Nephron (organoid): ENCODE measurements at regions not wholly inside any gene's neighbourhood (a gene's known extent, or its start where the extent isn't known, plus 50 kb on each side); places are given as distances from the start of the nearest gene placed in this dataset.
A peak's percentile ranks its signal among the peaks of the same experiment; 100 is the strongest.

ENCODE experiments used
- H3K27ac Mint-ChIP-seq, 3 experiments: 2 replicates each; pipeline ENCODE4 v1.8.0; 2020; ENCODE audit warnings: mixed read lengths in 3 of 3, mild to moderate bottlenecking in 2 of 3, moderate library complexity in 1 of 3
- H3K27me3 Mint-ChIP-seq: 2 replicates; pipeline ENCODE4 v1.8.0; 2021; ENCODE audit warnings: low read depth, mild to moderate bottlenecking, moderate library complexity, mixed read lengths
- H3K36me3 Mint-ChIP-seq: 2 replicates; pipeline ENCODE4 v1.8.0; 2020; ENCODE audit warnings: low read depth, mixed read lengths
- H3K4me1 Mint-ChIP-seq: 2 replicates; pipeline ENCODE4 v1.8.0; 2020; ENCODE audit warnings: mixed read lengths
- H3K4me3 Mint-ChIP-seq, 3 experiments: 2 replicates each; pipeline ENCODE4 v1.8.0; 2020; ENCODE audit warnings: mild to moderate bottlenecking in 3 of 3, mixed read lengths in 3 of 3, moderate library complexity in 2 of 3
- H3K9me3 Mint-ChIP-seq: 2 replicates; pipeline ENCODE4 v1.8.0; 2020; ENCODE audit warnings: mixed read lengths
- TF ChIP-seq, protein P1 (sequence below), 3 experiments: fragments of 200-600 bp; sonication (generic); IDR thresholded peaks; one replicate each; pipeline ENCODE4 v1.5.0; 2021; ENCODE audit warnings: antibody characterized with exemption in 3 of 3; ENCODE audit not compliant: unreplicated experiment in 3 of 3

DNA sequence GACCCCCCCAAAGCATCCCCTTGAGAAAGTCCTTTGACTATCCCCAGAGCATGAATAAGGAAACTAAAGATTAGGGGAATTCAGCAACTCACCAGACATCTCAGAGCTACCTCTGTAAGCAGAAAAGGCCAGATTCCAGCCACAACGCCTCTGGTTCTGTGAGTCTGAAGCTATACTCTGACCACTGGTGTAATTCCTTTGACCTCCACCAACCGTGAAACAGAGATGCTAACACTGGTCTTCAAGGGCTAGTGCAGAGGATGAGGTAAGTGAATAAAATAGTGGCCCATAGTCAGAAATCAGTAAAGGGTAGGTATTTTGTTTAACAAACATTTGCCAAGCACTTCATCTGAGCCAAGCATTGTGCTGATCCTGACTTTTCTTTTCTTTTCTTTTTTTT lies 353.4 kb downstream of the NPIPA8 start:
- H3K36me3 Mint-ChIP-seq: peaks cover 3% of the 10 kb centered on the region

DNA sequence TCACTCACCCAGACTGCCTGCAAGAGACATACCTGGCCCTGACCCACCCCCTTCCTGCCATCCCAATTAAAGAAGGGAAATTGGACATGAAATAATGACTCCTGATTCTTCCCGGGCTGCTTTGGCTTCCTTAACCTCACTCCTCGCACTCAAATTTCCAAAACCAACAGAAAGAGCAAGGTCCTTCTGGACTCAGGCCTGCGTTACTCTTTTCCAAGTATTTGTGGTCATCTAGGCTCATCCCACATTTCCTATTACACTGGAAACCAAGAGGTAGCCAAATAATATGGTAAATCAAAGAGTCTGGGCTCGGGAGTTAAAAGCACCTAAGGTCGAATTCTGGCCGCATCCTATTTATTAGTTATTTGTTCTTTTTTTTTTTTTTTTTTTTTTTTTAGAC lies 359.3 kb downstream of the NPIPA8 start:
- Mint-ChIP-seq H3K4me1 (peaks cover 2% of the 10 kb centered on the region), H3K36me3 (peaks cover 3% of the 10 kb centered on the region), H3K9me3 (peaks cover 11% of the 10 kb centered on the region), H3K4me3 (no peak overlapping the region), H3K27me3 (peaks cover 19% of the 10 kb centered on the region), H3K27ac (no peak overlapping the region)
- TF ChIP-seq, protein P1, sequence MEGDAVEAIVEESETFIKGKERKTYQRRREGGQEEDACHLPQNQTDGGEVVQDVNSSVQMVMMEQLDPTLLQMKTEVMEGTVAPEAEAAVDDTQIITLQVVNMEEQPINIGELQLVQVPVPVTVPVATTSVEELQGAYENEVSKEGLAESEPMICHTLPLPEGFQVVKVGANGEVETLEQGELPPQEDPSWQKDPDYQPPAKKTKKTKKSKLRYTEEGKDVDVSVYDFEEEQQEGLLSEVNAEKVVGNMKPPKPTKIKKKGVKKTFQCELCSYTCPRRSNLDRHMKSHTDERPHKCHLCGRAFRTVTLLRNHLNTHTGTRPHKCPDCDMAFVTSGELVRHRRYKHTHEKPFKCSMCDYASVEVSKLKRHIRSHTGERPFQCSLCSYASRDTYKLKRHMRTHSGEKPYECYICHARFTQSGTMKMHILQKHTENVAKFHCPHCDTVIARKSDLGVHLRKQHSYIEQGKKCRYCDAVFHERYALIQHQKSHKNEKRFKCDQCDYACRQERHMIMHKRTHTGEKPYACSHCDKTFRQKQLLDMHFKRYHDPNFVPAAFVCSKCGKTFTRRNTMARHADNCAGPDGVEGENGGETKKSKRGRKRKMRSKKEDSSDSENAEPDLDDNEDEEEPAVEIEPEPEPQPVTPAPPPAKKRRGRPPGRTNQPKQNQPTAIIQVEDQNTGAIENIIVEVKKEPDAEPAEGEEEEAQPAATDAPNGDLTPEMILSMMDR (IDR thresholded peaks at IDR 0.05; ENCODE audit: unreplicated experiment in 3 of 3): no peak

More for the DNA sequence above, 353.4 kb downstream of the NPIPA8 start:
- H3K27me3 Mint-ChIP-seq: peaks cover 9% of the 10 kb centered on the region
- H3K4me1 Mint-ChIP-seq: no peaks in the 10 kb centered on the region
- peaks cover 13% of the 10 kb centered on the region for H3K9me3 Mint-ChIP-seq
- H3K27ac Mint-ChIP-seq: no peak overlapping the region
- TF ChIP-seq, protein P1 (IDR thresholded peaks at IDR 0.05; ENCODE audit: unreplicated experiment in 3 of 3): no peak
- H3K4me3 Mint-ChIP-seq: no peak overlapping the region

DNA sequence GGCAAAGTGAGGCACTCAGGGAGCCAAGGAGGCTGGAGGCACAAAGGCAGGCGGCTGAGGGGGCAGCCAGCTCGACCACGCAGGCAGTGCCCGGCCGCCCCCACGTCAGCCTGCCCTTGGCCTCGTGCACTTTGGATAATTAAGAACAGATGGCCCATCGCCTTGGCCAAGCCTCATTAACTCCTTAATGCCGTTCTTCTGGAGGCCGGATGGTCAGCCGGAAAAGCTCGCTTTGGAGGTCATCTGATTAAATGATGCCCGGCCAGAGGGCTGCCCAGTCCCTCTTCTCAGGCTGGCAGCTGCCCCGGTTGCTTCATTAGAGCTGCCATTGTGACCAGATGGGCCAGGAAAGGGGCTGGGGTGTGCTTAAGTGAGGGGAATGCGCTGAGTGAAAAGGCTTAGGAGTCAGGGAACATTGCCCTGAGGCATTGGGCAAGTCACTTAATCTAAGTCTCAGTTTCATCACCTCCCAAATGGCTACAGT lies 364.0 kb downstream of the NPIPA8 start:
- TF ChIP-seq, protein P1 (IDR thresholded peaks at IDR 0.05; ENCODE audit: unreplicated experiment in 3 of 3): no peak
- Mint-ChIP-seq H3K4me3 (no peak overlapping the region), H3K9me3 (peaks cover 3% of the 10 kb centered on the region), H3K27ac (peak overlapping the region in 1 of 3 experiments; percentile 11), H3K36me3 (no peaks in the 10 kb centered on the region), H3K27me3 (peaks cover 20% of the 10 kb centered on the region), H3K4me1 (peaks cover 42% of the 10 kb centered on the region)

DNA sequence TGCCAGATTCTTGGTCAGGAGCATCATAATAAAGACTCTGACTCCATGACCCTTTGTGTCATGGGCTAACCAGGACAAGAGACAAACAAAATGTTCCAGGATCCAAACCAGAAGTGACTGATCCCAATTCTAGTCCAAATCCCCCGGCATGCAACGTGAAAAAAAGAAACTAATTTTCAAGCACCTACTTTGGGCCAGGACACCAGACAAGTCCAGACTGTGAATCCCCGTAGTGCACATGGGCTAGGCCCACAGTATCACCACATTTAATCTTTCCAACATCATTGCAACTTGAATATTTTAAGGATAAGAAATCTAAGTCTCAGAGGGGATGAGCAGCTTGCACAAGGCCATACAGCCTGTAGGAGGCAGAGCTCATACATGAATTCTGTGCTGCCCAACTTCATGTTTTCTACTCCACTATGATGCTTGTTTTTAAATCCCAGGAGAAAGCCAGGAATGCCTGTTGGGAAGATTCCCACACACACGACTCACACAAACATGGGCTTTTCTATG lies 365.7 kb downstream of the NPIPA8 start:
- peaks cover 15% of the 10 kb centered on the region for H3K27me3 Mint-ChIP-seq

DNA sequence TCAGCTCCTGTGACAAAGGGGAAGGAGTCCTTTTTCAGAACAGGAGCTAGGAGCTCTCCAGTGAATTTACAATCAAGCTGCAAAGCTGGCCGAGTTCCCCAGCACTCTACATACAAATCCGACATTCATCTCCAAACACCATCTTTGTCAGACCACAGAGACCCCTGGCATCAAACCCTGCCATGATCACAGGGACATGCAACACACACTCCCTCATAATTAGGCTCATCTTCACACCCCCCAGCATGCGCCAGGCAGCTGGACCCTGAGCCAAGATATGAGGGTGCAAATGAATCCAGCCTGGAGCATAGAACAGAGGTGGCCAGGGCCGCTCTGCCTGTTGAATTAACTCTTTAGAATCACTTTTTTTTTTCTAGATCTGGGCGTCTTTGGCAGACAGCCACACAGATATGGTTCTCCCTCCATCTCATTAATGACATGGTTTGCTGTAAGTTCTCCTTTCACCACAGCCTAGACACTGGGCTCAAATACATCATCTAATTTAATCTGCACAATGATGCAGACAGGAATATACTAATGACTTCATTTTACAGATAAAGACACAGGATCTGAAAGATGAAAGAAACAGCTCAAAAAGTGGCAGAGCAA lies 366.3 kb downstream of the NPIPA8 start:
- H3K4me3 Mint-ChIP-seq: no peak overlapping the region
- H3K9me3 Mint-ChIP-seq: peaks cover 3% of the 10 kb centered on the region
- peaks cover 51% of the 10 kb centered on the region for H3K4me1 Mint-ChIP-seq
- peaks cover 15% of the 10 kb centered on the region for H3K27me3 Mint-ChIP-seq
- H3K36me3 Mint-ChIP-seq: no peaks in the 10 kb centered on the region
- peak overlapping the region in 2 of 3 experiments; percentile 25 to 59 for H3K27ac Mint-ChIP-seq
- TF ChIP-seq, protein P1 (IDR thresholded peaks at IDR 0.05; ENCODE audit: unreplicated experiment in 3 of 3): no peak

More for the DNA sequence above, 365.7 kb downstream of the NPIPA8 start:
- TF ChIP-seq, protein P1 (IDR thresholded peaks at IDR 0.05; ENCODE audit: unreplicated experiment in 3 of 3): peak in 2 of 3 experiments; percentile 19 to 20
- peak overlapping the region in 2 of 3 experiments; percentile 25 to 84 for H3K27ac Mint-ChIP-seq
- peaks cover 3% of the 10 kb centered on the region for H3K9me3 Mint-ChIP-seq
- H3K4me1 Mint-ChIP-seq: peaks cover 44% of the 10 kb centered on the region
- H3K36me3 Mint-ChIP-seq: no peaks in the 10 kb centered on the region
- H3K4me3 Mint-ChIP-seq: no peak overlapping the region
